NCI-H146 treated with DMSO at 0.1 percent for 48 hours (cell line): ENCODE measurements at regions not wholly inside any gene's neighbourhood (a gene's known extent, or its start where the extent isn't known, plus 50 kb on each side); places are given as distances from the start of the nearest gene placed in this dataset.

ENCODE experiments used
- DNase-seq: peaks from one replicate; lab custom pipeline; 2025; ENCODE audit not compliant: unreplicated experiment; lab: John Stamatoyannopoulos, UW

GRCh38 chr6:44531442-44532015 lies 144.0 kb downstream of the CDC5L start:
- no peak for DNase-seq

GRCh38 chr6:44533421-44533820 lies 145.9 kb downstream of the CDC5L start:
- no peak for DNase-seq

GRCh38 chr6:44534291-44534690 lies 146.8 kb downstream of the CDC5L start:
- no peak for DNase-seq

GRCh38 chr6:44535446-44535845 lies 147.9 kb downstream of the CDC5L start:
- DNase-seq: no peak

GRCh38 chr6:44535967-44536366 lies 148.5 kb downstream of the CDC5L start:
- DNase-seq: no peak

- DNase-seq: no peak
Observed at GRCh38 chr6:44537306-44538049, 150.0 kb downstream of the CDC5L start.

GRCh38 chr6:44538131-44538806 lies 150.8 kb downstream of the CDC5L start:
- no peak for DNase-seq

- no peak for DNase-seq
Observed at GRCh38 chr6:44538807-44539201, 151.3 kb downstream of the CDC5L start.

- DNase-seq: no peak
Observed at GRCh38 chr6:44539701-44540355, 152.3 kb downstream of the CDC5L start.

- no peak for DNase-seq
Observed at GRCh38 chr6:44540881-44541280, 153.4 kb downstream of the CDC5L start.

GRCh38 chr6:44542401-44543116 lies 155.1 kb downstream of the CDC5L start:
- no peak for DNase-seq

GRCh38 chr6:44543664-44544063 lies 156.2 kb downstream of the CDC5L start:
- no peak for DNase-seq

GRCh38 chr6:44545224-44545623 lies 157.7 kb downstream of the CDC5L start:
- no peak for DNase-seq

- no peak for DNase-seq
Observed at GRCh38 chr6:44548319-44548718, 160.8 kb downstream of the CDC5L start.

GRCh38 chr6:44549516-44549915 lies 162.0 kb downstream of the CDC5L start:
- DNase-seq: no peak

- DNase-seq: no peak
Observed at GRCh38 chr6:44554194-44554593, 166.7 kb downstream of the CDC5L start.

- no peak for DNase-seq
Observed at GRCh38 chr6:44554861-44555260, 167.4 kb downstream of the CDC5L start.

- DNase-seq: no peak
Observed at GRCh38 chr6:44556046-44556445, 168.5 kb downstream of the CDC5L start.

- DNase-seq: no peak
Observed at GRCh38 chr6:44558024-44558831, 170.7 kb downstream of the CDC5L start.

- DNase-seq: no peak
Observed at GRCh38 chr6:44558832-44559251, 171.3 kb downstream of the CDC5L start.
